CD4-positive, alpha-beta T cell treated with Interleukin-6 for 4 hours (primary cell): ENCODE measurements at regions not wholly inside any gene's neighbourhood (a gene's known extent, or its start where the extent isn't known, plus 50 kb on each side); places are given as distances from the start of the nearest gene placed in this dataset.
"Not testable (repeated sequence)": the region's sequence is repeated elsewhere in the genome, so short reads cannot be mapped to it uniquely, and the experiment has no call there.

Source experiments
- DNase-seq: peaks from one replicate; pipeline ENCODE4 v3.0.0-alpha.2; 2020; ENCODE audit warnings: mixed read lengths

DNA sequence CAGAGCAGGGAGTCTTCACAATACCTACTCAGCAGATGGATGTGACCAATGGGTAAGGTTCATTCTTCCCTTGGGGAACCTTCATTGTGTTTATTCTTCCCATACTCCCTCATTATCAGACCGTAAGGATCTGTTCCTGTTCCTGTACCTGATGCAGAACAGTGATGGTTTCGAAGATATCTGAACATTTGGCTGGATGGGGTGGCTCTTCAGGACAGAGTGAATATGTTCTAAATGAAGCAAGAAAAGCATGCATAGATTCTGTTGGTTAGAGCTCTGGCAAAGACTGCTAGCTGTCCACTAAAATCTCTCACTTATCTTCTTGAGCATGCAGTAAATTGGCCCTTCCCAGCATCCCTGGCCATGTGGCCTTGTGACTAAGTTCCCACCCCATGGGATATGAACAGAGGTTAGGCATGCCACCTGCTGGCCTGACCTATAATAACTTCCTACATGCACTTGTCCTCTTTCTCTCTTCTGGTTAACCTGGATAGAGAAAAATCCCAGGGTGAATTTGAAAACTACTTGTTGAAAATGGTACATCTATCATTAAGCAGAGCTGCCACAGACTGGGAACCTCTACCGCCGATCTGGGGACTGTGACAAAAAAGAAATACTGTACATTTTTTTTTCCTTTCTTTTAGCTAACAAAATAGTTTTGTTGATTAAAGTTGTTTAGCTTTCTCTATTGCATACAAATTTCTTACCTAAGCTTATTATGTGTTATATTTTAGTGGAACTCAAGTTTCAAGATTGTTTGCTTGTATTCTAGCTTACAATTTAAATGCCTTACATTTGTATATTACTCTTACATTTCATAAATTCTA, 60.0 kb upstream of the BANK1 start:
- DNase-seq, result peak; percentile 56

DNA sequence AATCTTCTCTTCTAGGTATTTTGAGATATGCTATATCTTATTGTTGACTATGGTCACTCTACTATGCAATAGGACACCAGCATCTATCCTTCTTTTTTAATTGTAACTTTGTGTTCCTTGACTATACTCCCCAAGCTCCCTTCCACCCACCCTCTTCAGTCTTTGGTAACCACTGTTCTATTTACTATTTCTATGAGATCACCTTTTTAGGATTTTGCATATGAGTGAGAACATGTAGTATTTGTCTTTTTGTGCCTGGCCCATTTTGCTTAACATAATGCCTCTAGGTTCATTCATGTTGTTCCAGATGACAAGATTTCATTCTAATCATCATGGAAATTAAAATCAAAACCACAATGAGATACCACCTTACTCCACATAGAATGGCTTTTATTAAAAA, 63.3 kb upstream of the BANK1 start:
- DNase-seq, result no peak

DNA sequence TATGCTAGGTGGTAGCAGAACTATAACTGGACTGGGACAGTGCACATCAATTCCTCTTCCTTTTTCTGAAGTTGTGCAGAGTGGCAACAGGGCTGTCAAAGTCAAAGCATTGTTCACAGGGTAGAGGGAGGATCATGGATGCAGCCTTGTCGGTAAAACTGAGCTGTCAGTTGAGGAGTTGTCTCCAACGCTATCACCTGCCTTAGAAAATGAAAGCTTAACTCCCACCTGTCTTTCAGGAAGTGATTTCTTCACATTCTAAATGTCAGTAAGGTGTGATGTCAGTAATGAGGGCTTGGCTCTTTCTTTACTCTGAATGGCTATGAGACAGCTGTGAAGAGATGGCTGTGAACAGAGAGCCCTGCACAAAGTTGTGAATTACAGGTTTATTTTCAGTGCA, 66.4 kb upstream of the BANK1 start:
- DNase-seq, result no peak

DNA sequence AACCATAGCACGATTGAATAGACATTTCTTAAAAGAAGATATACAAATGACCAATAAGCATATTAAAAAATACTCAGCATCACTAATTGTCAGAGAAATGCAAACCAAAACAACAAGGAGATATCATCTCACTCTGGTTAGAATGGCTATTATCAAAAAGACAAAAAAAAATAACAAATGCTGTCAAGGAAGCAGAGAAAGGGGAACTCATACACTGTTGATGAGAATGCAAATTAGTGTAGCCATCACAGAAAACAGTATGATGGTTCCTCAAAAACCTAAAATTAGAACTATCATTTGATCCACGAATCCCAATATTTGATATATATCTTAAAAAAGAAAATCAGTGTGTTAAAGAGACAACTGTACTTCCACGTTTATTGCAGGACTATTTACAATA, 71.7 kb upstream of the BANK1 start:
- no peak for DNase-seq

DNA sequence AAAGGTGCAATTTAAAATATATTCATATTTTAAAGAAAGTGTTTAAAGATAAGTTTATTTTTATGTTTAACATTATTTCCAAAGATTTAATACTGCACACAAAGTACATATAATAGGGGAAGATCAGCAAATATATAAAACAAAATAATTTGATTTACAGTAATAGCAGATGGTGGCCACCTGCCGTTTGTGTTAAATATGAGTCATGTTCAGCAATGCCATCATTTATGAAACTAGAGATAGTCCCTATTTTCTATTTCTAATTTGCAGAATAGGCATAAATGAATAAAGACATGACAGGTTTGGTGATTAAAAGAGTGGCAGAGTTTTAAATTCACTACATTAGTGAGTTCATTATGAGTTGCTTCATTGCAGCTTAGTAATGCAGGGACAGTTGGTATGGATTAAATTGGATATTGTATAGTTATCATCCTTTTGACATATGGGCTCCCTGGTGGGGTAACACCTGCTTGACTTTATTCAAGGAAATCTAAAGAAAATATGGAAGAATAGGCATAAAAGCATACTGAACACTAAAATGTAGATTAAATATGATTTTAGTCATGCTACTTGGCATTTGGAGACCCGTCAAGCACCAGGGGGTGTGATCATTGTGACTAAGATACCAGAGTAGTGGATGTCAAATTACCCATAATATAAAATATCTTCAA, 78.8 kb upstream of the BANK1 start:
- DNase-seq, result no peak

DNA sequence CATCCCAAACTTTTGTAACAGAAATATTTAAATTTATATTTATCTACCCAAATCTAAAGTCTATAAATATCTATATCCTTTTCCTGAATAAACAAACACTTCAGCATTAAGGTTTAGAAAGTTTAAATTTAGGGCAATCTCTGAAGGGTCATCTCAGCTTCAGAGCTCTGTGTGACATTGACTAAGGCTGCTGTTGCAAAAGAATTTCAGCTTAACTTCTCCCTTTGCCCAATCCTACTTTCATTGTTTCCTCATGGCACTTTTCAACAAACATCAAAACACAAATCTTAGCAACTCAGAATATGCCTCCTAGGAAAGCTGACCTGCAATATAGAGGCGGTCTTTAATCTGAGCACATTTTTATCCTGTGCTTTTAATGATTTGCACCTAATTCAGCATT, 79.7 kb upstream of the BANK1 start:
- DNase-seq, result no peak

DNA sequence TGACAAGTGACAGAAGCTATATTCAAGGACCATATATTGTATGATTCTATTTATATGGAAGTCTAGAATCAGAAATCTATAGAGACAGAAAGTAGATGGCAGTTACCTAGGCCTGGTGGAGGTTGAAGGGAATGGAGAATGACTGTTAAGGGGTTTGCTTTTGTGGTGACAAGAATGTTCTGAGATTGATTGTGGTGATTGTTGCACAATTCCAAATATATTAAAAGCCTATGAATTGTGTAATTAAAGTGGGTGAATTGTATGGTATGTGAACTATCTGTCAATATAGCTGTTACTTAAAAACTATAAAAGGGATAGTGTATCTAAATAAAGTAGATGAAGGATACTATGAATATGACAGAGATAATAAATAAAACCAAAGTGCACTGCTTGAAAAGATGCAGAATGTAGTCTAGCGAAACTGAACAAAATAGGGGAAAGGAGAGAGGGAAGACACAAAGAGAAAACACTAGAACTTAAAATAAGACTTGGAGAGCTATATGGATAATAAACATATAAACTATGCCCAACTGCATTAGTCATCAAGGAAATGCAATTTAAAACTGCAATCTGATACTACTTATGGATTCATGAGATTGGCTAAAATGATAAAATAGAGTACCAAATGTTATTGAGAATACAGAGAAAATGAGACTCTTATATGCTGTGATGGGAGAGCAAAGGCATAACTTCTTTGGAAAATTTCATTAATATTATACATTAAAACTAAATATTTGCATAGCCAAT, 82.1 kb upstream of the BANK1 start:
- no peak for DNase-seq

DNA sequence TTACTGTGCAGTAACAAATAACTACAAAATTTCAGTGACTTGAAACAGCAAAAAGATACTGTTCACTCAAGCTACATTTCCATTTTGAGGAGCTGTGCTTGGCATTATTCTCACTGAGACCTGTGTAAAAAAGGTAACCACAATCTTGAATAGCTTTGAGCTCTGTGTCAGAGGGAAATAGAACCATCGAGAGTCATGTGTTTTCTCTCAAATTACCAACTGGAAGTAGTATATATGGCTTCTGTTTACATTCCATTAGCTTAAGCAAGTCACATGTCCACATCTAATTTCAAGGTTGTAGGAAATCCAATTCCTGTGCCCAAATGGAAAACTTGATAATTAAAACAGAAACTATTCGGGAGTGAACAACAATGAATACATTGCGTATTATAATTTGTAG, 82.9 kb upstream of the BANK1 start:
- no peak for DNase-seq

DNA sequence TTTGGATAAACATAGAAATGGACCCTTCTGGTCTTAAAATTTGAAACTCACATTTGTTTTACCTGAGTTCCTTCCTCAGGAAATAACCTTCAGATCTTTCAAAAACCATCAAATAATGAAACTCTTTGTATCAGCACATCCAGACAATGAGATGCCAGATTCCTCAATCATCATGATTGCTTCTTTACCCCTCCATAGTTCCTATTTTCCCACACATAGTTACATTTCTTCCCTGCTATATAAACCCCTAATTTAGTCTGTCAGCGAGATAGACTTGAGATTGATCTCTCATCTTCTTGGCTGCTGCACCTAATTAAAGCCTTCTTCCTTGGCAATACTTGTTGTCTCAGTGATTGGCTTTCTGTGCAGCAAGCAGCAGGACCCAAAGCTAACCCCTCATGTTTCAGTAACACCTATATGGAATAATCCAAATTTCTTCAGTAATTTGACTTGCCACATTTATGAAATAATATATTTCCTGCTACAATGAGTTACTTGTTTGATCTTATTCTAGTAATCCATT, 83.9 kb upstream of the BANK1 start:
- DNase-seq, result no peak

DNA sequence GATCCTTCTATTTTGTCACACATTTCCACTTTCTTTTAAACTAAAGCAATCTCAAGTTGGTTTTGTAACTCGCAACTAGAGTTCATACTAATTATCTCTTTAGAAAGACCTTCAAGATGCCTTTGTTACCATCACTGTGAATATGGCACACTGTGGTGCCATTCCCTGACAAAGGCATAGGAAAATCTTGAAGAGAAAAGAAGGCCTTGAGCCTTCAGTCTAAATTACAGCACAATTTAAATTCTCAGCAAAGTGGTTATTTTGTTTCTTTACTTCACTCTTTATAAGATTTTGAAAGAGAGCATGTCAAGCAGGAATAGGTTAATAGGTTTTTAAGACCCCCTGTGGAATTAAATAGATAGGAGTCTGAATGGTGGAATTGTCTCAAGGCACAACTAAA, 89.0 kb upstream of the BANK1 start:
- DNase-seq, result no peak

DNA sequence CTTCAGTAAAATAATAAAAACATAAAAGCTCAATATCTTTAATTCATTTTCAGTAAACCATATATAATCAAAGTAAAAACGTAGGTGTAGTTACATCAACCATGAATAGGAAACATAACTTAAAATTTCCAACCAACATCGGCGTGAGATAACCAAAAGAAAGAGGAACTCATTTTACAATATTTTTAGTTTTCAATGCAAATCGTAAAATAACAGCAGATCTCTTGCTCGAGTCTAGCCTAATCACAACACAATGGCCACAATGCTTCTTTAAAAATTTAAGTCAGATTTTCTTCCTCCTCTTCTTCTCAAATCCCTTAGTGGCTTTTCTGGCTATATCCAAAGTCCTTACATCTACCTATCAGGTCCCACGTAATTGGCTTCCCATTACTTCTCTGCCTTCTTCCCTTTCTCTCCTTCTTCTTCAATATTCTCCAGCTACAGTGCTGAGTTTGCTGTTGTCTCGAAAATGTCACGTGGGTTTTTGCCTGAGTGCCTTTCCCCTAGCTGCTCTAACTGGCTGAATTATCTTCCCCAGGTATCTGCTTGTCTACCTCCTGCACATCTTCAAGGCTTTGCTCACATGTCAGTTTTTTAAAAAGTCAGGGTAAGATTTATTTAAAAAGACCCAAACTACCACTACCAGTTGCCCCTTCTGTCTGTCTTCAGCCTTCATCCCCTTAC, 90.9 kb upstream of the BANK1 start:
- no peak for DNase-seq

DNA sequence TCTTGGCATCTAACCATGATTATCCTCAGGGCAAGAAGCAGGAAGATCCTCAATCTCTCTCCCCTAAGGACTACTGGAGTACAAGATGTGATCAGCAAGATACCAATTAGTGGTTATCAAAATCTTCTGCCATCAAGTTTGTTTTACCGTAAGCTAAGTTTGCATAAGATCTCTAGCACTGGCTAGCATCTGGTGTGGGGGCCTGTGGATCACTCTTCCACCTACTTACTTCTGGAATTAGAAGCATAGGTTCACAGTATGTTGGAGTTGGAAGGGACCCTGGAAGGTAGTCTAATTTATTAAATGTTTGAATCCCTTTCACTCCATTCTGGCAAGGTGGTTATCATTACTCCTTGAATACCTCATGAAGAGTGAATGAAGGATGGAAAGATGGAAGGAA, 93.3 kb upstream of the BANK1 start:
- DNase-seq, result no peak

DNA sequence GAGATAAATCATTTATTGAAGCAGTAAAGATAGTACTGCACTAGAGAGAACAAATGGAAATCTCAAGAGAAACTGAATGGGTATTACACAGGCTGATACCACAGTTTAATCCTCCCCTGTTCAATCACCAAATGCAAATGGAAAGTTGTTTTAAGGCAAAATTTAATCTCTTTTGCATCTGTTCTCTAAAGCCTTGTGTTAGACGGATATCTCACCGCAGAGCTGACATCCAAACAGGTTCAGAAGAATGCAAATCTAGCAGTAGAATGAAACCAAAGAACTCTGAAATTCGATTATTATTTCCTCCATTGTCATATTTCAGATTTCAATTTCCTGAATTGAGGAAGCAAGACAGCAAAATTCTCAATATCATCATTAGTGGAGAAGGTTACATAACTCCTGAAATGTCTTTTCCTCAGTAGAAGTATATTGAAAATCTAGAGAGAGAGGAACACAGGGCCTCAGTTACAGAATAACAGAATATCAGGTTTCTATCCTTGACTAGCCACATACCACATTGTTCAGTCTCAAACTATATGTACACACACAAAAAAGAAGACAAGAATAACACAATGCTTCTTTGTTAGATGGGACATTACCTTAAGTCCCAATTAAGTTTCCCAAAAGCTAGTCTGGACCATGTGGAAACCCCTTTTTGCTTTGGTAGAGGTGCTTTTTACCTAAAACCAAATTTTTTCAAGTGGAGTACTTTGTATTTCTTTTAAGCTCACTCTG, 94.1 kb upstream of the BANK1 start:
- no peak for DNase-seq

DNA sequence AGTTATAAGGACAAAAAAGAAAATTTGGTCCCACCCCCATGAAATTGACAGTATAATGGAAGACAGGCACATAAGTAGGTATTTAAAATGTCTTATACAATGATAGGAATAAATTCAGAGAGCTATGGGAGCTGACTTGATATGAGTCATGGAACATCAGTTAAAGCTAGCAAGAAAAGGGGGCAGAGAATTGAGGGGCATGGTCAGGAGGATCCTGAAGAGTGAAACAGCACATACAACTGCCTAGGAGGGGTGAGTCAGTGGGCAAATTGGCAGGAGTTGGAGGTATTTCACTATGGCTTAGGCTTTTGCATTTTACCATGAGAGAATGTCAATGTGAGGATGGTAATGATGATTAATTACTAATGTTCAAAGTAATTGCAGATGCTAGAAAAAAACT, 95.4 kb upstream of the BANK1 start:
- no peak for DNase-seq

DNA sequence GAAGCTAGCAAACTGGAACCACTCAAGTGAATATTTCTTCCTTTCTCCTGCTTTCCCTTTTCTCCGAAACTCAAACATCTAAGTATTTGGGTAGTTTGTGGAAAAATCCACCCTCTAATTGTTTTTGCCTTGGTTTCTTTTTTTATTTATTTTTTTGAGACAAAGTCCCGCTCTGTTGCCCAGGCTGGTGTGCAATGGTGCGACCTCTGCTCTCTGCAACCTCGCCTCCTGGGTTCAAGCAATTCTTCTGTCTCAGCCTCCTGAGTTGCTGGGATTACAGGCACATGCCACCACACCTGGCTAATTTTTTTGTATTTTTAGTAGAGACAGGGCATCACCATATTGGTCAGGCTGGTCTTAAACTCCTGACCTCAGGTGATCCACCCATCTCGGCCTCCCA, 96.1 kb upstream of the BANK1 start:
- DNase-seq, result not testable (repeated sequence)

DNA sequence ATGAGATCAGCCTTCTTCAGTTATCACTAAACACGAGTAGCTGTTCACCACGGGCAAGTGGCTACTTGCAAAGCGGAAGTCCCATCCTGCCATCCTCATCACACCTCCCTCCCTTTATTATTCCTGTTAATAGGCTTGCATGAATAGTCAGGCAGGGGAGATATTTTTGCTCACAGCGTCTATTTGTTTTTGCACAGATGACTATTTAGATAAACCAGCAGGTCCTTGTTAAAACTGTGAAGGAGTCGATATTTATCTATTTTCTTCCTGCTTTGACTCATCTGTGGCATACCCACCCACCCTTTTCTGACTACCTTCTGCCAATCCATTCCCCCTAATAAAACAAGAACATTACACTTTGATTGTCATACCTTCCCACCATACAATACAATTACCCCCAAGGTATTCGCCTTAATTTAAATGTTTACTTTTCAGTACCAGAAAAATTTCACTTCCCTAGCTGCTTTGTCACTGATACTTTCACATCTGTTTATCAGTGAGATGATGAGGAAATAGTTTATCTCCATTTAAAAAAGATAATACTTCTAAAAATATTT, 96.6 kb upstream of the BANK1 start:
- no peak for DNase-seq

DNA sequence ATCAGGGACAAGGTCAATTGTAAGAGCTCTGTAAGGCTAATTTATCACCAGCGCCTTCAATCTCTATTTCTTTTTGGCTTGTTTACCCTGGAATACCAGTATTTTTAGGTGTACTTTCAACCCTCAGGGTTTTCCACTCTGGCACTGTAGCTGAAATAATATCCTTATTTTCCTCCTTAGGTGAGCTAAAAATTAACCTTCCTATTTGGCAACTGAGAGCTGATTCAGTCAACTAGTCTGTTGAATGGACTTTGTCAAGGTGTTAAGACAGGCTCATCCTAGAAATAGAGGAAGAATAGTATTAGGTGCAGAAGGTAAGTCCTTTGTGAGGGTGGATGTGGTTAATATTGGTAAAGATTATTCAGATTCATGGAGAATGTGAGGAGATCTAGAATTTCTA, 101.3 kb upstream of the BANK1 start:
- no peak for DNase-seq

DNA sequence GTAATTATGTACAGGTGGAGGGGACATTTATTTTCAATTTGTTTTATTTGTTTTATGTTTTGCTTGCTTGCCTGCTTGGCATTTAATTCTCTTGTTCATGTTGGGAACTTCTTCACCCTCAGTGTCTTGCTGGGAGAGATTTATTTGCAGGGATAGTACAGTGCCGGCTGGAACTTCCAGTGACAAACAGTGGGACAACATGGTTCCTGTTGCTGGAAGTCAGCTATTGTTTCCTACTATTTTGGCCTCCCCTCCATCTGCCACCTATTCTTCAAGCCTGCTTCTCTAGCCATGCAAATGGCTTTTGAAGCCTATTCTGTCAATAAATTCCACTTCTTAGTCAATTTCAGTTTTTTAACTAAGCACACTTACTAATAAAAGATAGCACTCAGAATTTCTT, 105.4 kb upstream of the BANK1 start:
- no peak for DNase-seq

DNA sequence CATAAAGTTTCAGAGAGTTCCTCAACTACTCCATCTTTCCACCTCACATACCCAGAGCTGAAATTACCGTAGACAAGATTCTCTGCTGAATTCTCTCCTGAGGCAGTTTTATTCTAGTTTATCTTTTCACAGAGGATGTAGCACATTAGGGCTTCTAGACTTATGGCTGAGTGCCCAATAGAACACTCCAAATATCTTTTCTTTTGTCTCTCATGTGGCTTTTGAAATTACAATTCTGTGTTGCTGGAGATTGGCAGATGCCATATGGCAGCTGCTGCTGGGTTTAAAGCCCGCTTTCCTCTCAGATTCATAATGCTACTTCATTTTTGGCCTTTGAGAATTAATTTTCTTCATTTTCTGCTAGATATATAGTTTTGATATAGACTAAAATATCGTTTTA, 107.6 kb upstream of the BANK1 start:
- no peak for DNase-seq

DNA sequence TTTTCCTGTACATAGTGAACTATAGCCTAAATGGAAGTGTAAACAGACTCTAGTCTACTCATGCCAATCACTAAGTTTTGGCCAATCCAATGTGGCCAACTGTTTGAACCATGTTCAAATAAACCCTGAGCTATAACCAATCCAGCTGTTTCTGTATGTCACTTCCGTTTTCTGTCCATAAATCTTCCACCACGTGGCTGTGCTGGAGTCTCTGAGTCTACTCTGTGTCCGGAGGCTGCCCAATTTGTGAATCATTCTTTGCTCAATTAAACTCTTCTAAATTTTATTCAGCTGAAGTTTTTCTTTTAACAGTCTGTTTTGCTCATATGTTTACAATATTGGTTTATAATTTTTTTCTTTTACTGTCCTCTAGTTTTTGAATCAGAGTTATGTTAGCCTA, 112.3 kb upstream of the BANK1 start:
- no peak for DNase-seq

DNA sequence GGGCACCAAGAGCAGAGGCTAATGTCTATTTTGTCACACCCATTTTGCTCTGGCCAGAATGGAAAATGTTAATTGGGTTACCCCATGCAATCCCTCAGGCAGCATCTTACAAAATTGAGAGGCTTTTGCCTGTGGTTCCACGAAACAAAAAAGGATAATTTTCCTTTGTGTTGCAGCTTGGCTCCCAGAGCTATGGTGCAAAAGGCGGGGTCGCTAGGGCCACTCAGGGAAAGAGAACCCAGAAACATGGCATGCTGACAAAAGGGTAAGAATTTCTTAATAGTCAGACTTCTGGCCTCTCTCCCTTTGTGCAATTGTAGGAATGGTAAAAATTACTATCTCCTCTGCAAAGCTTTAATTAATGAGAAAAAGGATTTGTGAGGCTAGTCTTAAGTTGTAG, 119.6 kb upstream of the BANK1 start:
- DNase-seq, result no peak

DNA sequence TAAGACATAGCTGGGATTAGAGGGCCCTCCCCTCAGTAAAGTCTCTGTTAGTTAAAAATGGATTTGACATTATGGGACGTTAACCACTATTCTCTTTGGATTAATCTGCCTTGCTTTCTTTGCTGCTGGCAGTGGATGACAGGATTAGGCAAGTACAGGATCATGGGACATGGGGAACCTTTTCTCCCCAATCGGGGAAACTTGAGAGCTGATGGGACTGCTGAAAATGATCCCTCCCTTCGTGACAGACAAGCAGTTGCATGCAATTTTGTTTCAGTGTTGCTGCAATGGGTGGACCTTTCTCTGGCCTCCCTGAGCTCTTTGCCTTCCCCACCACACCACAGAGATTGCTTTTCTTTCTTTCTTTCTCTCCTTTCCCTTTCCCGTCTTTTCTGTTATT, 120.2 kb upstream of the BANK1 start:
- DNase-seq, result no peak
